GM21447 (cell line): ENCODE measurements at regions not wholly inside any gene's neighbourhood (a gene's known extent, or its start where the extent isn't known, plus 50 kb on each side); places are given as distances from the start of the nearest gene placed in this dataset.

ENCODE experiments used
- ATAC-seq: cut with Tn5 transposase; IDR thresholded peaks from one replicate; pipeline ENCODE4 v1.9.1; 2021; ENCODE audit not compliant: unreplicated experiment

GRCh38 chr3:43183456-43183855 is 77.6 kb upstream of the POMGNT2 start:
- ATAC-seq: no peak

- ATAC-seq: peak; percentile 55
These were observed 75.4 kb upstream of the POMGNT2 start for GRCh38 chr3:43181202-43181821.

- ATAC-seq: no peak
These were observed 74.8 kb upstream of the POMGNT2 start for GRCh38 chr3:43180694-43181093.

GRCh38 chr3:43180027-43180426 is 74.1 kb upstream of the POMGNT2 start:
- peak; percentile 72 for ATAC-seq

- no peak for ATAC-seq
These were observed 73.0 kb upstream of the POMGNT2 start for GRCh38 chr3:43178891-43179366.

- no peak for ATAC-seq
These were observed 71.2 kb upstream of the POMGNT2 start for GRCh38 chr3:43177085-43177484.

- ATAC-seq: no peak
These were observed 70.8 kb upstream of the POMGNT2 start for GRCh38 chr3:43176666-43177065.

- ATAC-seq: no peak
These were observed 69.7 kb upstream of the POMGNT2 start for GRCh38 chr3:43175541-43175940.

GRCh38 chr3:43173949-43174348 is 68.1 kb upstream of the POMGNT2 start:
- no peak for ATAC-seq

GRCh38 chr3:43171748-43172147 is 65.9 kb upstream of the POMGNT2 start:
- ATAC-seq: no peak

- no peak for ATAC-seq
These were observed 64.7 kb upstream of the POMGNT2 start for GRCh38 chr3:43170553-43170952.

- no peak for ATAC-seq
These were observed 64.1 kb upstream of the POMGNT2 start for GRCh38 chr3:43169987-43170386.

GRCh38 chr3:43166406-43166805 is 60.5 kb upstream of the POMGNT2 start:
- no peak for ATAC-seq

- no peak for ATAC-seq
These were observed 59.9 kb upstream of the POMGNT2 start for GRCh38 chr3:43165786-43166185.

- ATAC-seq: no peak
These were observed 58.1 kb upstream of the POMGNT2 start for GRCh38 chr3:43163895-43164493.

GRCh38 chr3:43162230-43163084 is 56.6 kb upstream of the POMGNT2 start:
- ATAC-seq: no peak

GRCh38 chr3:43161684-43162229 is 55.9 kb upstream of the POMGNT2 start:
- ATAC-seq: no peak

GRCh38 chr3:43160664-43161063 is 54.8 kb upstream of the POMGNT2 start:
- no peak for ATAC-seq

GRCh38 chr3:43159876-43160255 is 54.0 kb upstream of the POMGNT2 start:
- no peak for ATAC-seq

- ATAC-seq: no peak
These were observed 53.4 kb upstream of the POMGNT2 start for GRCh38 chr3:43159131-43159875.
